ENCODE measurements at regions not wholly inside any gene's neighbourhood (a gene's known extent, or its start where the extent isn't known, plus 50 kb on each side); places are given as distances from the start of the nearest gene placed in this dataset.

- TF ChIP-seq CTCF (IDR thresholded peaks at IDR 0.05; ENCODE audit: insufficient read depth, low read depth, low read length): no peak
- TF ChIP-seq EZH2 (IDR thresholded peaks at IDR 0.05; ENCODE audit: insufficient read depth, low read length): no peak
These were observed 326.8 kb upstream of the POT1 start for GRCh38 chr7:125256446-125256845.

Data from astrocyte (in vitro differentiated cells and primary cell).